ENCODE measurements at regions not wholly inside any gene's neighbourhood (a gene's known extent, or its start where the extent isn't known, plus 50 kb on each side); places are given as distances from the start of the nearest gene placed in this dataset.
A peak's percentile ranks its signal among the peaks of the same experiment; 100 is the strongest.

GRCh38 chr16:85462714-85463611 is 150.2 kb upstream of the GSE1 start:
- Mint-ChIP-seq H3K4me3 (peak overlapping the region in 5 of 8 donors; percentile 46 to 76 (median 57)), H3K4me1 (peaks cover 17 to 22% (median 22%) of the 10 kb centered on the region in 3 donors), H3K27me3 (peaks cover 30 to 73% (median 52%) of the 10 kb centered on the region in 3 donors), H3K27ac (no peak overlapping the region), H3K9me3 (no peaks in the 10 kb centered on the region), H3K36me3 (no peaks in the 10 kb centered on the region)
- ATAC-seq (ENCODE audit: low read depth in 2 of 2), result peak; percentile 23 to 31
- no peak for DNase-seq

GRCh38 chr16:85463672-85464382 is 149.3 kb upstream of the GSE1 start:
- H3K4me3 Mint-ChIP-seq, result peak overlapping the region in 2 of 8 donors; percentile 24 to 47
- H3K27ac Mint-ChIP-seq, result peak overlapping the region in 1 of 6 donors; percentile 76
- H3K27me3 Mint-ChIP-seq, result peaks cover 30 to 72% (median 52%) of the 10 kb centered on the region in 3 donors
- H3K36me3 Mint-ChIP-seq, result no peaks in the 10 kb centered on the region
- no peak for DNase-seq
- H3K4me1 Mint-ChIP-seq, result peaks cover 17 to 22% (median 22%) of the 10 kb centered on the region in 3 donors
- no peaks in the 10 kb centered on the region for H3K9me3 Mint-ChIP-seq
- no peak for ATAC-seq (ENCODE audit: low read depth in 2 of 2)

GRCh38 chr16:85464383-85465305 is 148.5 kb upstream of the GSE1 start:
- ATAC-seq (ENCODE audit: low read depth in 2 of 2) (no peak), DNase-seq (no peak)
- peak overlapping the region in 3 of 8 donors; percentile 20 to 47 (median 44) for H3K4me3 Mint-ChIP-seq
- H3K9me3 Mint-ChIP-seq, result no peaks in the 10 kb centered on the region
- H3K27ac Mint-ChIP-seq, result peak overlapping the region in 2 of 6 donors; percentile 76 to 85
- no peaks in the 10 kb centered on the region for H3K36me3 Mint-ChIP-seq
- peaks cover 25 to 70% (median 52%) of the 10 kb centered on the region in 3 donors for H3K27me3 Mint-ChIP-seq
- H3K4me1 Mint-ChIP-seq, result peaks cover 17 to 22% (median 22%) of the 10 kb centered on the region in 3 donors

DNA sequence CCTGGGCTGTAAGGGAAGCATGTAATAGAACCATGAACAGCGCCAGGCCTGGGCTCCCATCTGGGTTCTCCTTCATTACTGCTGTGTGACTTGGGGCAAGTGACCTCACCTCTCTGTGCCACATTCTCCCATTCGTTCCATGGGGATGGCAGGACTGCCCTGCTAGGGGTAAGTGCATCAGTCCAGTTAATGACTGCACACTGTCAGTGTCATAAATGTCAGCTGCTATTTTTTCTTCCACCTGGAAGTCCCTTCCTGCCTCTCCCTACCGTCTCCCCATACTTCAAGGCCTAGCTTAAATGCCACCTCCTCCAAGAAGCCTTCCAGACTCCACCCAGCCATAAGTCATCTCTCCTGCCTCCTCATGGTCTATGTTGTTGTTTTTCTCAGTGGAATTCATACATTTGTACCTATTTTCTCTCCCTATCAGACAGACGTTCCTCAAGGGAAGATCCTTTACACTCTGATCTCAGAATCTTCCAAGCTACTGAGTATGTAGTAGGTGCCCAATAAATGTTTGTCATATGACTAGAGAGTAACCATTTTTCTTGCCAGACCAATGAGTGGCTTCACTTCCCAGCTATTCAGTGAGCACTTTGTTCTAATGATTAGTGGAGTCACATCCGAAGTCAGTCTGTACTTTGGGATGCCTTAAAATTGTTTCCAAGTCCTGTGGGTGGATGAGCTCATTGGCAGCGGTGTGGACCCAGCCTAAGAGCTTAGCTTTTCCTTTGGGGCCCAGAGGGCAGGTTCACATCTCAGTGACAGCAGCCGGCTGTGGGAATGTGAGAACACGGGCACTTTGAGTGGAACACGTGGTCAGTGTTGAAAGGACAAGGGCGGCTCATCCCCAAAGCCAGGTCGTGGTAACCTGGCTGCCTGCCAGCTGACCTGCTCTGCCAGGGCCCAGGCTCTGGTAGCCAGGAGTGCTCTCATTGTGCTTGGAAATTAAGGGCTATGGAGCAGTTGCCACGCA is 147.5 kb upstream of the GSE1 start:
- H3K9me3 Mint-ChIP-seq, result no peaks in the 10 kb centered on the region
- peaks cover 17 to 66% (median 48%) of the 10 kb centered on the region in 3 donors for H3K27me3 Mint-ChIP-seq
- ATAC-seq (ENCODE audit: low read depth in 2 of 2) (no peak), DNase-seq (no peak)
- H3K4me1 Mint-ChIP-seq, result peaks cover 12 to 19% (median 18%) of the 10 kb centered on the region in 3 donors
- no peaks in the 10 kb centered on the region for H3K36me3 Mint-ChIP-seq
- peak overlapping the region in 1 of 6 donors; percentile 65 for H3K27ac Mint-ChIP-seq
- H3K4me3 Mint-ChIP-seq, result peak overlapping the region in 1 of 8 donors; percentile 21

GRCh38 chr16:85466304-85466700 is 146.8 kb upstream of the GSE1 start:
- Mint-ChIP-seq H3K4me3 (no peak overlapping the region), H3K27ac (no peak overlapping the region), H3K27me3 (peaks cover 10 to 62% (median 46%) of the 10 kb centered on the region in 3 donors), H3K36me3 (no peaks in the 10 kb centered on the region), H3K4me1 (peaks cover 9 to 12% (median 11%) of the 10 kb centered on the region in 3 donors), H3K9me3 (no peaks in the 10 kb centered on the region)
- DNase-seq (no peak), ATAC-seq (ENCODE audit: low read depth in 2 of 2) (no peak)

GRCh38 chr16:85466989-85467388 is 146.1 kb upstream of the GSE1 start:
- H3K27ac Mint-ChIP-seq, result no peak overlapping the region
- no peaks in the 10 kb centered on the region for H3K36me3 Mint-ChIP-seq
- peaks cover 5 to 7% (median 6%) of the 10 kb centered on the region in 3 donors for H3K4me1 Mint-ChIP-seq
- peaks cover 13 to 63% (median 51%) of the 10 kb centered on the region in 3 donors for H3K27me3 Mint-ChIP-seq
- DNase-seq (no peak), ATAC-seq (ENCODE audit: low read depth in 2 of 2) (no peak)
- no peaks in the 10 kb centered on the region for H3K9me3 Mint-ChIP-seq
- no peak overlapping the region for H3K4me3 Mint-ChIP-seq

- Mint-ChIP-seq H3K4me1 (peaks cover 0 to 3% (median 0%) of the 10 kb centered on the region in 3 donors), H3K27ac (no peak overlapping the region), H3K9me3 (no peaks in the 10 kb centered on the region), H3K4me3 (no peak overlapping the region), H3K36me3 (peaks cover 0 to 4% of the 10 kb centered on the region in 2 donors), H3K27me3 (peaks cover 18 to 62% (median 57%) of the 10 kb centered on the region in 3 donors)
- ATAC-seq (ENCODE audit: low read depth in 2 of 2), result no peak
- DNase-seq, result no peak
These were observed 143.1 kb upstream of the GSE1 start for GRCh38 chr16:85469929-85470590.

GRCh38 chr16:85470873-85471272 is 142.2 kb upstream of the GSE1 start:
- no peak overlapping the region for H3K4me3 Mint-ChIP-seq
- peaks cover 0 to 3% (median 0%) of the 10 kb centered on the region in 3 donors for H3K4me1 Mint-ChIP-seq
- no peak overlapping the region for H3K27ac Mint-ChIP-seq
- no peaks in the 10 kb centered on the region for H3K9me3 Mint-ChIP-seq
- peaks cover 13 to 58% (median 54%) of the 10 kb centered on the region in 3 donors for H3K27me3 Mint-ChIP-seq
- DNase-seq (no peak), ATAC-seq (ENCODE audit: low read depth in 2 of 2) (no peak)
- peaks cover 0 to 4% of the 10 kb centered on the region in 2 donors for H3K36me3 Mint-ChIP-seq

DNA sequence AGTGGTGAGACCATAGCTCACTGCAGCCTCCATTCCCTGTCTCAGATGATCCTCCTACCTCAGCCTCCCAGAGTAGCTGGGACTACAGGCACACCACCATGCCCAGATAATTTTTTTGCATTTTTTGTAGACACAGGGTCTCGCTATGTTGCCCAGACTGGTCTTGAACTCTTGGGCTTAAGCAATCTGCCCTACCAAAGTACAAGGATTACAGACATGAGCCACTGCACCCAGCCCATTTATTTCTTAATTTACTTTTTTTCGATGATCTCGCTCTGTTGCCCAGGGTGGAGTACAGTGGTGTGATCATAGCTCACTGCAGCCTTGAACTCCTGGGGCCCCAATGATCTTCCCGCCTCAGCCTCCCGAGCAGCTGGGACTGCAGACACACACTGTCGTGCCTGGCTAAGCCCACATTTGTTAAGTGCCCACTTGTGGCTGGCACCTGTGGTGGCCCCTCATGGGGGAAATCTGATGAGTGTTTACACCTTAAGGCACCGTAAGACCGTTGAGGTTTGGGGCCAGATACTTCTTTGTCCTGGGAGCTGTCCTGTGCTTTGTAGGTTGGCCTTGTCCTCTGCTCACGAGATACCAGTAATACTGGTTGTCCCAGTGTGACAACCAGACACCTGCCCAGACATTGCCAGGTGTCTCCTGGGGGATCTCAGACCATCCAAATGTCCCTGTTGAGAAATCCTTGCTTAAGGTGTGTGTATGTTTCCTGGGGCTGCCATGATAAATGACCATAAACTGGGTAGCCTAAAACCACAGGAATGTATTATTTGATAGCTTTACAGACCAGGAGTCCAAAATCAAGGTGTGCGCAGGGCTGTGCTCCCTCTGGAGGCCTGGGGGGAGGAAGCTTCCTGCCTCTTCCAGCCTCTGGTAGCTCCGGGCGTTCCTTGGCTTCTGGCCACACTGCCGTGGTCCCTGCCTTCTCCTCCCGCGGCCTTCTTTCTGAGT is 141.4 kb upstream of the GSE1 start:
- H3K9me3 Mint-ChIP-seq, result no peaks in the 10 kb centered on the region
- peak overlapping the region in 2 of 6 donors; percentile 14 to 73 for H3K27ac Mint-ChIP-seq
- H3K36me3 Mint-ChIP-seq, result peaks cover 0 to 4% of the 10 kb centered on the region in 2 donors
- no peak for ATAC-seq (ENCODE audit: low read depth in 2 of 2)
- H3K27me3 Mint-ChIP-seq, result peaks cover 13 to 58% (median 53%) of the 10 kb centered on the region in 3 donors
- no peak for DNase-seq
- H3K4me3 Mint-ChIP-seq, result no peak overlapping the region
- H3K4me1 Mint-ChIP-seq, result peaks cover 0 to 3% (median 0%) of the 10 kb centered on the region in 3 donors

- Mint-ChIP-seq H3K4me1 (peaks cover 0 to 3% (median 0%) of the 10 kb centered on the region in 3 donors), H3K27ac (no peak overlapping the region), H3K36me3 (peaks cover 0 to 4% of the 10 kb centered on the region in 2 donors), H3K9me3 (no peaks in the 10 kb centered on the region), H3K27me3 (peaks cover 13 to 53% (median 50%) of the 10 kb centered on the region in 3 donors), H3K4me3 (no peak overlapping the region)
- DNase-seq (no peak), ATAC-seq (ENCODE audit: low read depth in 2 of 2) (no peak)
These were observed 140.6 kb upstream of the GSE1 start for GRCh38 chr16:85472514-85472913.

DNA sequence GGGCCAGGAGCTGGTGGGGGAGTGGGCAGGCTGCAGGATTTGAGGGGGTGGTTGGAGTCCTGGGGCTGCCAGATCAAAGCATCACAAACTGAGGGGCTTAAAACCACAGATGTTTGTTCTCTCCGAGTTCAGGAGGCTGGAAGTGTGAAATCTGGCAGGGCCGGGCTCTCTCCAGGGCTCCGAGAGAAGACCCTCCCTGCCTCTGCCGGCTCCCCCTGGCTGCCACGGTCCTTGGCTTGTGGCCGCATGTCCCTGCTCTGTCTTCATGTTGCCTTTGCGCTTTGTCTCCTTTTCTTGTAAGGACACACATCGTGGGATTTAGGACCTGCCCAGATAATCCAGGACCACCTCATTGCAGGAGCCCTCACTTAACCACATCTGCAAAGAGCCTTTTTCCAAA is 139.8 kb upstream of the GSE1 start:
- Mint-ChIP-seq H3K36me3 (peaks cover 0 to 4% of the 10 kb centered on the region in 2 donors), H3K4me1 (peaks cover 0 to 3% (median 0%) of the 10 kb centered on the region in 3 donors), H3K9me3 (no peaks in the 10 kb centered on the region), H3K4me3 (no peak overlapping the region), H3K27ac (no peak overlapping the region), H3K27me3 (peaks cover 13 to 51% (median 48%) of the 10 kb centered on the region in 3 donors)
- ATAC-seq (ENCODE audit: low read depth in 2 of 2) (no peak), DNase-seq (no peak)

All from naive B cell (primary cell).